H9 (cell line): ENCODE measurements at regions not wholly inside any gene's neighbourhood (a gene's known extent, or its start where the extent isn't known, plus 50 kb on each side); places are given as distances from the start of the nearest gene placed in this dataset.

Source experiments
- DNase-seq: peaks from one replicate; pipeline ENCODE4 v3.0.0-alpha.2; 2017
- H2AFZ ChIP-seq: one replicate; pipeline ENCODE4 v1.6.1; 2013; ENCODE audit warnings: mild to moderate bottlenecking, low read length, control low read depth, moderate library complexity
- H2AK5ac ChIP-seq: 2 replicates; pipeline ENCODE4 v1.6.1; 2013; ENCODE audit warnings: low read length, control low read depth, mixed read lengths; ENCODE audit not compliant: insufficient read length
- H2BK120ac ChIP-seq: one replicate; pipeline ENCODE4 v1.6.1; 2013; ENCODE audit warnings: low read depth, mild to moderate bottlenecking, low read length, control low read depth, inconsistent platforms; ENCODE audit not compliant: poor library complexity, severe bottlenecking
- H2BK12ac ChIP-seq: 2 replicates; pipeline ENCODE4 v1.6.1; 2013; ENCODE audit warnings: low read length, control low read depth, mixed read lengths, low read depth; ENCODE audit not compliant: insufficient read length
- H2BK15ac ChIP-seq: 2 replicates; pipeline ENCODE4 v1.6.1; 2013; ENCODE audit warnings: low read depth, low read length, control low read depth
- H2BK20ac ChIP-seq: one replicate; pipeline ENCODE4 v1.6.1; 2013; ENCODE audit warnings: low read depth, mild to moderate bottlenecking, low read length, control low read depth, inconsistent platforms; ENCODE audit not compliant: poor library complexity, severe bottlenecking
- H2BK5ac ChIP-seq: 2 replicates; pipeline ENCODE4 v1.6.1; 2013; ENCODE audit warnings: low read length, control low read depth, mixed read lengths; ENCODE audit not compliant: insufficient read length
- H3K14ac ChIP-seq: 2 replicates; pipeline ENCODE4 v1.6.1; 2013; ENCODE audit warnings: low read length, control low read depth; ENCODE audit not compliant: insufficient read depth
- H3K18ac ChIP-seq: 2 replicates; pipeline ENCODE4 v1.6.1; 2013; ENCODE audit warnings: low read depth, mild to moderate bottlenecking, mixed read lengths, low read length, control low read depth; ENCODE audit not compliant: insufficient read length
- H3K23ac ChIP-seq: 2 replicates; pipeline ENCODE4 v1.6.1; 2013; ENCODE audit warnings: low read length, control low read depth, mixed read lengths, low read depth; ENCODE audit not compliant: insufficient read length
- H3K23me2 ChIP-seq: 2 replicates; pipeline ENCODE4 v1.6.1; 2013; ENCODE audit warnings: low read depth, mild to moderate bottlenecking, mixed read lengths, low read length, control low read depth; ENCODE audit not compliant: insufficient read length, poor library complexity, severe bottlenecking
- H3K27ac ChIP-seq: 2 replicates; pipeline ENCODE4 v1.5.1; 2013; ENCODE audit warnings: low read length, control low read depth, mixed read lengths, low read depth; ENCODE audit not compliant: insufficient read length
- H3K27me3 ChIP-seq: 2 replicates; pipeline ENCODE4 v1.6.1; 2013; ENCODE audit warnings: low read length, control low read depth, inconsistent platforms; ENCODE audit not compliant: insufficient read depth
- H3K4ac ChIP-seq: 2 replicates; pipeline ENCODE4 v1.6.1; 2013; ENCODE audit warnings: low read depth, mild to moderate bottlenecking, control low read depth, inconsistent platforms, low read length, moderate library complexity
- H3K4me1 ChIP-seq: 2 replicates; pipeline ENCODE4 v1.6.1; 2013; ENCODE audit warnings: low read length, control low read depth, inconsistent platforms; ENCODE audit not compliant: insufficient read depth
- H3K4me2 ChIP-seq: 2 replicates; pipeline ENCODE4 v1.6.1; 2013; ENCODE audit warnings: low read length, control low read depth, mixed read lengths; ENCODE audit not compliant: insufficient read length, insufficient read depth
- H3K56ac ChIP-seq: 2 replicates; pipeline ENCODE4 v1.6.1; 2013; ENCODE audit warnings: low read depth, mild to moderate bottlenecking, mixed read lengths, low read length, control low read depth; ENCODE audit not compliant: insufficient read length
- H3K79me1 ChIP-seq: 2 replicates; pipeline ENCODE4 v1.6.1; 2013; ENCODE audit warnings: low read depth, mild to moderate bottlenecking, moderate library complexity, low read length, control low read depth, inconsistent platforms; ENCODE audit not compliant: insufficient read depth, poor library complexity, severe bottlenecking
- H3K79me2 ChIP-seq: 2 replicates; pipeline ENCODE4 v1.6.1; 2013; ENCODE audit warnings: low read length, control low read depth, inconsistent platforms; ENCODE audit not compliant: insufficient read depth
- H3K9ac ChIP-seq: 2 replicates; pipeline ENCODE4 v1.6.1; 2013; ENCODE audit warnings: low read length, control low read depth, mixed read lengths; ENCODE audit not compliant: insufficient read length; ENCODE audit errors: extremely low read depth
- H3K9me3 ChIP-seq: one replicate; pipeline ENCODE4 v1.6.1; 2013; ENCODE audit warnings: low read depth, low read length, inconsistent platforms; ENCODE audit not compliant: control insufficient read depth
- H3T11ph ChIP-seq: one replicate; pipeline ENCODE4 v1.6.1; 2013; ENCODE audit warnings: mild to moderate bottlenecking, low read length, control low read depth, inconsistent platforms
- H4K20me1 ChIP-seq: one replicate; pipeline ENCODE4 v1.6.1; 2013; ENCODE audit not compliant: control insufficient read depth, insufficient read length, insufficient read depth
- H4K5ac ChIP-seq: 2 replicates; pipeline ENCODE4 v1.6.1; 2013; ENCODE audit warnings: low read depth, mild to moderate bottlenecking, mixed read lengths, low read length, control low read depth; ENCODE audit not compliant: insufficient read length
- H4K8ac ChIP-seq: replicated peaks from 2 replicates; pipeline ENCODE4 v1.6.1; 2013; ENCODE audit warnings: low read length, control low read depth, mixed read lengths, low read depth; ENCODE audit not compliant: insufficient read length
- H4K91ac ChIP-seq: 2 replicates; pipeline ENCODE4 v1.6.1; 2013; ENCODE audit warnings: low read depth, mild to moderate bottlenecking, moderate library complexity, mixed read lengths, low read length, control low read depth; ENCODE audit not compliant: insufficient read length
- H3K27ac Mint-ChIP-seq, 3 experiments: 2 replicates in 2 of 3; 3 replicates in 1 of 3; pipeline ENCODE4 v1.8.0; 2020 to 2021; ENCODE audit warnings: mixed read lengths in 3 of 3, mild to moderate bottlenecking in 1 of 3, moderate library complexity in 1 of 3
- H3K27me3 Mint-ChIP-seq: 2 replicates; pipeline ENCODE4 v1.8.0; 2021; ENCODE audit warnings: low read depth, mild to moderate bottlenecking, moderate library complexity, mixed read lengths
- H3K36me3 Mint-ChIP-seq, 3 experiments: 2 replicates in 2 of 3; 3 replicates in 1 of 3; pipeline ENCODE4 v1.8.0; 2020 to 2021; ENCODE audit warnings: low read depth in 3 of 3, mixed read lengths in 3 of 3; ENCODE audit not compliant: insufficient read depth in 1 of 3
- H3K4me1 Mint-ChIP-seq, 2 experiments: 2 replicates each; pipeline ENCODE4 v1.8.0; 2020; ENCODE audit warnings: mixed read lengths in 2 of 2
- H3K4me3 Mint-ChIP-seq, 2 experiments: 2 replicates in 1 of 2; 3 replicates in 1 of 2; pipeline ENCODE4 v1.8.0; 2020 to 2021; ENCODE audit warnings: mild to moderate bottlenecking in 2 of 2, mixed read lengths in 2 of 2, moderate library complexity in 1 of 2
- H3K9me3 Mint-ChIP-seq, 2 experiments: 2 replicates in 1 of 2; 3 replicates in 1 of 2; pipeline ENCODE4 v1.8.0; 2020; ENCODE audit warnings: mild to moderate bottlenecking in 2 of 2, mixed read lengths in 2 of 2, moderate library complexity in 1 of 2
- CTCF ChIP-seq: fragments of 200-600 bp; sonication (generic); conservative IDR thresholded peaks from 3 replicates; pipeline ENCODE4 v1.8.0; 2021; ENCODE audit warnings: antibody characterized with exemption, mild to moderate bottlenecking
- WGBS: extraction: QIAGEN DNeasy Blood & Tissue Kit; methylation state at CpG from one replicate; pipeline ENCODE4 v1.1.7; 2013; ENCODE audit warnings: missing lambda C conversion rate, low lambda C conversion rate, mixed read lengths; ENCODE audit not compliant: insufficient read length; ENCODE audit errors: extremely low coverage; 5-methylcytosine and 5-hydroxymethylcytosine counted together

- Mint-ChIP-seq H3K27me3 (no peaks in the 10 kb centered on the region), H3K36me3 (no peaks in the 10 kb centered on the region; a peak in 1 of 7 replicates), H3K4me1 (no peaks in the 10 kb centered on the region; a peak in 1 of 4 replicates), H3K4me3 (no peak overlapping the region), H3K27ac (no peak overlapping the region), H3K9me3 (0 out of 5 replicates have a peak, but pooled peaks cover 0 to 2% of the 10 kb centered on the region in 2 experiments)
- no peak overlapping the region for H3K18ac ChIP-seq
- H3K27ac ChIP-seq = no peak overlapping the region
- H2BK15ac ChIP-seq = no peak overlapping the region
- H2AK5ac ChIP-seq = no peak overlapping the region
- no peak overlapping the region for H3T11ph ChIP-seq
- no peak overlapping the region for H2AFZ ChIP-seq
- no peaks in the 10 kb centered on the region for H3K9me3 ChIP-seq
- H4K8ac ChIP-seq = no peak overlapping the region
- no peak overlapping the region for H4K91ac ChIP-seq
- H3K4ac ChIP-seq = no peak overlapping the region
- no peak overlapping the region for H2BK120ac ChIP-seq
- no peak overlapping the region for H3K14ac ChIP-seq
- H3K9ac ChIP-seq = no peak overlapping the region
- no peaks in the 10 kb centered on the region for H3K4me1 ChIP-seq
- H3K4me2 ChIP-seq = no peak overlapping the region
- no peaks in the 10 kb centered on the region for H3K79me2 ChIP-seq
- H2BK12ac ChIP-seq = no peak overlapping the region
- H3K23ac ChIP-seq = no peak overlapping the region
- H2BK5ac ChIP-seq = no peak overlapping the region
- H2BK20ac ChIP-seq = no peak overlapping the region
- no CpG with 5 or more reads among the region's 3 CpGs for WGBS
- H3K27me3 ChIP-seq = no peaks in the 10 kb centered on the region
- H3K79me1 ChIP-seq = no peaks in the 10 kb centered on the region
- TF ChIP-seq CTCF = no peak
- no peak overlapping the region for H3K56ac ChIP-seq
- no peak overlapping the region for H4K5ac ChIP-seq
- H3K23me2 ChIP-seq = no peaks in the 10 kb centered on the region
- DNase-seq = no peak
- H4K20me1 ChIP-seq = no peaks in the 10 kb centered on the region
These were observed 93.0 kb downstream of the POSTN start for GRCh38 chr13:37505531-37505930.
